HCT116 (cell line): ENCODE measurements at regions not wholly inside any gene's neighbourhood (a gene's known extent, or its start where the extent isn't known, plus 50 kb on each side); places are given as distances from the start of the nearest gene placed in this dataset.
A peak's percentile ranks its signal among the peaks of the same experiment; 100 is the strongest.

Experiments
- ATAC-seq: fragments of 200-7000 bp; cut with Tn5 transposase; 2 replicates; pipeline ENCODE4 v1.9.1; 2020; ENCODE audit warnings: mild to moderate bottlenecking, moderate library complexity
- BruUV-seq: library from RNA; stranded (reverse); fragments of 400-500 nt; replicated peaks from 2 replicates; lab custom pipeline; 2021; lab: Mats Ljungman, UMichigan
- CTCF ChIA-PET: fragments of 300-600 bp; sonication (Branson Sonifier 250); formaldehyde crosslinking; loops from one replicate; lab custom pipeline; 2021; ENCODE audit warnings: antibody characterized with exemption; lab: Charles Lee
- POLR2A ChIA-PET: fragments of 300-600, 350-600 bp; sonication (Branson Sonifier 250); formaldehyde crosslinking; loops from one replicate; lab custom pipeline; 2021; ENCODE audit warnings: antibody characterized with exemption; lab: Charles Lee
- RAD21 ChIA-PET, 2 experiments: fragments of 300-600 bp; sonication (Branson Sonifier 250); formaldehyde crosslinking; loops; one replicate each; lab custom pipeline; 2023; ENCODE audit warnings: low total read pairs in 2 of 2; ENCODE audit not compliant: uncharacterized antibody in 2 of 2, unreplicated experiment in 2 of 2, low non-redundant PET in 1 of 2; lab: Charles Lee
- DNase-seq: peaks from one replicate; pipeline ENCODE4 v3.0.0-alpha.2; 2010; ENCODE audit warnings: low read depth, low spot score
- H2AFZ ChIP-seq: fragments of 200-600 bp; shearing (Covaris generic), sonication (generic); 2 replicates; pipeline ENCODE4 v1.6.1; 2017; ENCODE audit warnings: low read depth, mixed run types, mixed read lengths, antibody characterized with exemption, low read length; ENCODE audit not compliant: poor library complexity, severe bottlenecking
- H3K27ac ChIP-seq: 2 replicates; pipeline ENCODE4 v1.5.1; 2012; ENCODE audit warnings: low read depth, low read length
- H3K27me3 ChIP-seq: fragments of 200-600 bp; sonication (generic); 2 replicates; pipeline ENCODE4 v1.6.1; 2016; ENCODE audit warnings: mixed run types, low read length, mixed read lengths; ENCODE audit not compliant: insufficient read depth
- H3K36me3 ChIP-seq, 2 experiments: fragments of 200-500 bp in 1 of 2; fragments of 200-600 bp in 1 of 2; sonication (Bioruptor generic) in 1 of 2; sonication (generic) in 1 of 2; 2 replicates each; pipeline versions ENCODE4 v1.5.1 to v1.6.1; 2014 to 2016; ENCODE audit warnings: low read length in 2 of 2, inconsistent platforms in 1 of 2, mixed read lengths in 1 of 2, mixed run types in 1 of 2; ENCODE audit not compliant: insufficient read depth in 2 of 2, control insufficient read depth in 1 of 2
- H3K4me1 ChIP-seq, 2 experiments: fragments of 200-600 bp in 1 of 2; sonication (generic) in 1 of 2; 2 replicates each; pipeline versions ENCODE4 v1.5.1 to v1.6.1; 2012 to 2017; ENCODE audit warnings: low read length in 2 of 2, inconsistent platforms in 1 of 2, mild to moderate bottlenecking in 1 of 2, mixed read lengths in 1 of 2, mixed run types in 1 of 2, moderate library complexity in 1 of 2; ENCODE audit not compliant: insufficient read depth in 2 of 2, control insufficient read depth in 1 of 2
- H3K4me2 ChIP-seq: fragments of 200-600 bp; sonication (generic); 2 replicates; pipeline ENCODE4 v1.6.1; 2017; ENCODE audit warnings: mixed run types, low read length, mixed read lengths
- H3K4me3 ChIP-seq, 2 experiments: fragments of 200-600 bp in 1 of 2; sonication (generic) in 1 of 2; replicated peaks in 1 of 2; 2 replicates each; pipeline ENCODE4 v1.5.1; 2011 to 2016; ENCODE audit warnings: low read length in 2 of 2, control low read depth in 1 of 2, low read depth in 1 of 2, mild to moderate bottlenecking in 1 of 2, mixed read lengths in 1 of 2, mixed run types in 1 of 2
- H3K79me2 ChIP-seq: fragments of 200-600 bp; sonication (generic); 2 replicates; pipeline ENCODE4 v1.6.1; 2017; ENCODE audit warnings: mild to moderate bottlenecking, mixed run types, low read length, moderate library complexity, mixed read lengths; ENCODE audit not compliant: insufficient read depth
- H3K9ac ChIP-seq: fragments of 200-600 bp; sonication (generic); 2 replicates; pipeline ENCODE4 v1.6.1; 2016; ENCODE audit warnings: low read length, mixed read lengths
- H3K9me2 ChIP-seq: fragments of 200-600 bp; sonication (generic), shearing (Covaris generic); 2 replicates; pipeline ENCODE4 v1.6.1; 2017; ENCODE audit warnings: mixed run types, mild to moderate bottlenecking, moderate library complexity; ENCODE audit not compliant: insufficient read depth
- H3K9me3 ChIP-seq, 2 experiments: fragments of 200-500 bp in 1 of 2; fragments of 200-600 bp in 1 of 2; sonication (Bioruptor generic) in 1 of 2; sonication (generic) in 1 of 2; 2 replicates each; pipeline ENCODE4 v1.6.1; 2014 to 2017; ENCODE audit warnings: low read length in 2 of 2, mixed read lengths in 2 of 2, inconsistent platforms in 1 of 2, low read depth in 1 of 2, mild to moderate bottlenecking in 1 of 2, mixed run types in 1 of 2, moderate library complexity in 1 of 2; ENCODE audit not compliant: control insufficient read depth in 1 of 2, insufficient read depth in 1 of 2
- H4K20me1 ChIP-seq: fragments of 200-600 bp; sonication (generic), shearing (Covaris generic); 2 replicates; pipeline ENCODE4 v1.6.1; 2017; ENCODE audit warnings: mixed run types, mild to moderate bottlenecking, moderate library complexity; ENCODE audit not compliant: insufficient read depth
- CBX3 ChIP-seq: IDR thresholded peaks from 2 replicates; pipeline ENCODE4 v1.6.1; 2012; ENCODE audit warnings: low read depth
- EGR1 ChIP-seq: IDR thresholded peaks from 2 replicates; pipeline ENCODE4 v1.6.1; 2012; ENCODE audit warnings: low read depth
- ELF1 ChIP-seq: IDR thresholded peaks from 2 replicates; pipeline ENCODE4 v1.6.1; 2012; ENCODE audit warnings: low read depth, borderline replicate concordance
- EZH2phosphoT487 ChIP-seq: fragments of 200-600 bp; IDR thresholded peaks from 2 replicates; pipeline ENCODE4 v1.6.1; 2018; ENCODE audit warnings: antibody characterized with exemption, borderline replicate concordance
- FOSL1 ChIP-seq: IDR thresholded peaks from 2 replicates; pipeline ENCODE4 v1.6.1; 2012; ENCODE audit warnings: low read depth
- JUND ChIP-seq: IDR thresholded peaks from 2 replicates; pipeline ENCODE4 v1.6.1; 2012
- POLR2AphosphoS5 ChIP-seq: IDR thresholded peaks from 2 replicates; pipeline ENCODE4 v1.6.1; 2011; ENCODE audit warnings: mild to moderate bottlenecking, low read depth, low read length, moderate library complexity
- RAD21 ChIP-seq: IDR thresholded peaks from 2 replicates; pipeline ENCODE4 v1.6.1; 2012; ENCODE audit warnings: low read depth, mild to moderate bottlenecking
- SIN3A ChIP-seq: IDR thresholded peaks from 2 replicates; pipeline ENCODE4 v1.6.1; 2012; ENCODE audit warnings: low read depth
- SP1 ChIP-seq: IDR thresholded peaks from 2 replicates; pipeline ENCODE4 v1.6.1; 2012; ENCODE audit warnings: low read depth
- SRF ChIP-seq: IDR thresholded peaks from 2 replicates; pipeline ENCODE4 v1.6.1; 2012; ENCODE audit warnings: low read depth
- YY1 ChIP-seq: IDR thresholded peaks from 2 replicates; pipeline ENCODE4 v1.6.1; 2011; ENCODE audit warnings: low read length, low read depth, moderate library complexity, mild to moderate bottlenecking; ENCODE audit not compliant: insufficient replicate concordance; ENCODE audit errors: extremely low read depth
- ZNF274 ChIP-seq: fragments of 200-500 bp; sonication (Bioruptor generic); IDR thresholded peaks from 2 replicates; pipeline ENCODE4 v1.6.1; 2014; ENCODE audit warnings: mild to moderate bottlenecking, low read depth, low read length, inconsistent platforms
- intact Hi-C: fragments of 100-400 bp; cut with micrococcal nuclease; formaldehyde crosslinking; loops from 2 replicates; pipeline ENCODE4 v1.10.0; 2022
- TF ChIP-seq, protein P1 (sequence below), 3 experiments: fragments of 200-600 bp in 1 of 3; sonication (generic) in 1 of 3; IDR thresholded peaks in 2 of 3; conservative IDR thresholded peaks in 1 of 3; 2 replicates each; pipeline ENCODE4 v1.5.1; 2012 to 2017; ENCODE audit warnings: low read depth in 2 of 3, low read length in 2 of 3, antibody characterized with exemption in 1 of 3, borderline replicate concordance in 1 of 3, control low read depth in 1 of 3, mild to moderate bottlenecking in 1 of 3, mixed read lengths in 1 of 3, mixed run types in 1 of 3, moderate library complexity in 1 of 3; ENCODE audit not compliant: insufficient read depth in 1 of 3
- TF ChIP-seq, protein P2 (sequence below): IDR thresholded peaks from 2 replicates; pipeline ENCODE4 v1.6.1; 2011; ENCODE audit warnings: mild to moderate bottlenecking, low read length, moderate library complexity; ENCODE audit not compliant: insufficient replicate concordance; ENCODE audit errors: extremely low read depth

DNA sequence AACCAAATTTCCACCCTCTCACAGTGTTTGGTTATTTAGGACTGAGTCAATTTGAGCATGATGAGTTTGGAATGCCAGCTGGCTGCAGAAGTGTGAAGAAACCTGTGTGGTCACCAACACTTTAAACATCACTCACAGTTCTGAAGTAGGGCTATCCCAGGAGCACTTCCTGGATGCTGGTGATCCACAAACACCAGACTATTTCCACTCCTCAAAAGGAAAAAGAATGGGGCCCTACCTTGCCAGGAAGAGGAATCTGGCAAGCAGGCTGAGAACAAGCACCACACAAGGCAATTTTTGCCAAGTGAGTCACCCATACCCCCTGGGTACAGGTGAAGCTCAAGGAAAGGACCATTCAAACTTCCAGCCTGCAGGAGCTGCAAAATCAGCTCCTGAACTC is 294.2 kb upstream of the PTGER4 start:
- ATAC-seq, result peak; percentile 79
- Histone ChIP-seq H3K36me3 (no peaks in the 10 kb centered on the region), H3K4me1 (peaks cover 15 to 40% of the 10 kb centered on the region in 2 experiments), H3K79me2 (no peaks in the 10 kb centered on the region), H4K20me1 (no peaks in the 10 kb centered on the region), H3K9me2 (no peaks in the 10 kb centered on the region), H2AFZ (peak overlapping the region; percentile 25), H3K9me3 (no peaks in the 10 kb centered on the region), H3K9ac (no peak overlapping the region), H3K27ac (no peak overlapping the region), H3K27me3 (no peaks in the 10 kb centered on the region), H3K4me3 (no peak overlapping the region), H3K4me2 (peak overlapping the region; percentile 39)
- intact Hi-C loops, result no loop called here
- ChIA-PET RAD21 (no interaction called here), POLR2A (no interaction called here), CTCF (no interaction called here)
- DNase-seq, result peak; percentile 23
- no TSS peak for BruUV-seq
- 0 out of 2 replicates have a peak, but pooled peaks have one; percentile 16 for TF ChIP-seq CBX3
- TF ChIP-seq SP1, result 0 out of 2 replicates have a peak, but pooled peaks have one; percentile 23
- peak; percentile 36; the same call in 1 of the 2 replicates for TF ChIP-seq JUND
- TF ChIP-seq SRF, result peak; percentile 44; the same call in 1 of the 2 replicates
- TF ChIP-seq POLR2AphosphoS5, result no peak
- no peak for TF ChIP-seq SIN3A
- TF ChIP-seq EZH2phosphoT487, result no peak

DNA sequence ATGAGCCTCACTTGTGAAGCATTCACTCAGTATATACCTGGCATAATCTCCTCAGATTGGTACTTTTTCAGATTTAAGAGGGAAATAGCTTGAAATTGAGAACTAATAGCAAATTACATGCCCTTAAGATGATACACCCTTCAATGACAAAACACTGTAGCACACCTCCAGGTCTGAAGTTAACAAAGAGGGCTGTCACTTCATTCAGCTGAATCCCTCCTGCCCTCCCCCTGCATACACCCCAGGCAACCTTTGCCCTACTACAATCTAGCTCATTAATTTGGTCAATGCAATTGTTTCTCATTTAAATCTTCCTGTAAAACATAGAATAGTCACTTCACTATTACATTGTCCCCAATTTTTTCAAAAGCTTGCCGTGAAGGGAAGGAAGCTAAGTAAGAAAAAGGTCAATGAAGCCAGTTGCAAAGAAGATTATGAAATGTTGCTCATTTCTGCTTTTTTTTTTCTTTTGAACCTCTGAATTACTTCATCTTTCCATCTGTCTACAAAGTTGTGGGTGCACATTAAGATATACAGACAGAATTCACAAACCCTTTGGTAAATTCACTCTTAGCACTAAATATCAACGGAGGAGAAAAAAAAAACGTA is 294.8 kb upstream of the PTGER4 start:
- ATAC-seq, result no peak
- no peak overlapping the region for H3K27ac ChIP-seq

More for the DNA sequence above, 294.8 kb upstream of the PTGER4 start:
- Histone ChIP-seq H3K4me2 (no peak overlapping the region), H3K36me3 (no peaks in the 10 kb centered on the region), H2AFZ (peak overlapping the region; percentile 25), H3K9me2 (no peaks in the 10 kb centered on the region), H3K79me2 (no peaks in the 10 kb centered on the region), H4K20me1 (no peaks in the 10 kb centered on the region), H3K27me3 (no peaks in the 10 kb centered on the region), H3K4me3 (no peak overlapping the region), H3K9ac (no peak overlapping the region), H3K9me3 (no peaks in the 10 kb centered on the region), H3K4me1 (peaks cover 15 to 40% of the 10 kb centered on the region in 2 experiments)
- ChIA-PET RAD21 (no interaction called here), CTCF (no interaction called here), POLR2A (no interaction called here)
- DNase-seq, result no peak
- no peak for TF ChIP-seq ZNF274
- no peak for TF ChIP-seq FOSL1
- no peak for TF ChIP-seq CBX3
- TF ChIP-seq, protein P1, sequence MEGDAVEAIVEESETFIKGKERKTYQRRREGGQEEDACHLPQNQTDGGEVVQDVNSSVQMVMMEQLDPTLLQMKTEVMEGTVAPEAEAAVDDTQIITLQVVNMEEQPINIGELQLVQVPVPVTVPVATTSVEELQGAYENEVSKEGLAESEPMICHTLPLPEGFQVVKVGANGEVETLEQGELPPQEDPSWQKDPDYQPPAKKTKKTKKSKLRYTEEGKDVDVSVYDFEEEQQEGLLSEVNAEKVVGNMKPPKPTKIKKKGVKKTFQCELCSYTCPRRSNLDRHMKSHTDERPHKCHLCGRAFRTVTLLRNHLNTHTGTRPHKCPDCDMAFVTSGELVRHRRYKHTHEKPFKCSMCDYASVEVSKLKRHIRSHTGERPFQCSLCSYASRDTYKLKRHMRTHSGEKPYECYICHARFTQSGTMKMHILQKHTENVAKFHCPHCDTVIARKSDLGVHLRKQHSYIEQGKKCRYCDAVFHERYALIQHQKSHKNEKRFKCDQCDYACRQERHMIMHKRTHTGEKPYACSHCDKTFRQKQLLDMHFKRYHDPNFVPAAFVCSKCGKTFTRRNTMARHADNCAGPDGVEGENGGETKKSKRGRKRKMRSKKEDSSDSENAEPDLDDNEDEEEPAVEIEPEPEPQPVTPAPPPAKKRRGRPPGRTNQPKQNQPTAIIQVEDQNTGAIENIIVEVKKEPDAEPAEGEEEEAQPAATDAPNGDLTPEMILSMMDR (IDR thresholded peaks at IDR 0.05 in 2 of 3, conservative IDR thresholded peaks at IDR 0.05 in 1 of 3; ENCODE audit: borderline replicate concordance in 1 of 3, insufficient read depth in 1 of 3, low read depth in 2 of 3, low read length in 2 of 3), result no peak
- no peak for TF ChIP-seq YY1
- TF ChIP-seq EGR1, result no peak
- TF ChIP-seq ELF1, result no peak
- no peak for TF ChIP-seq RAD21
- TF ChIP-seq SP1, result no peak
- TF ChIP-seq, protein P2, sequence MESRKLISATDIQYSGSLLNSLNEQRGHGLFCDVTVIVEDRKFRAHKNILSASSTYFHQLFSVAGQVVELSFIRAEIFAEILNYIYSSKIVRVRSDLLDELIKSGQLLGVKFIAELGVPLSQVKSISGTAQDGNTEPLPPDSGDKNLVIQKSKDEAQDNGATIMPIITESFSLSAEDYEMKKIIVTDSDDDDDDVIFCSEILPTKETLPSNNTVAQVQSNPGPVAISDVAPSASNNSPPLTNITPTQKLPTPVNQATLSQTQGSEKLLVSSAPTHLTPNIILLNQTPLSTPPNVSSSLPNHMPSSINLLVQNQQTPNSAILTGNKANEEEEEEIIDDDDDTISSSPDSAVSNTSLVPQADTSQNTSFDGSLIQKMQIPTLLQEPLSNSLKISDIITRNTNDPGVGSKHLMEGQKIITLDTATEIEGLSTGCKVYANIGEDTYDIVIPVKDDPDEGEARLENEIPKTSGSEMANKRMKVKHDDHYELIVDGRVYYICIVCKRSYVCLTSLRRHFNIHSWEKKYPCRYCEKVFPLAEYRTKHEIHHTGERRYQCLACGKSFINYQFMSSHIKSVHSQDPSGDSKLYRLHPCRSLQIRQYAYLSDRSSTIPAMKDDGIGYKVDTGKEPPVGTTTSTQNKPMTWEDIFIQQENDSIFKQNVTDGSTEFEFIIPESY, result no peak
- BruUV-seq, result no TSS peak
- intact Hi-C loops, result no loop called here
